Hippocampal formation (tissue), 2 donors: ENCODE measurements at regions not wholly inside any gene's neighbourhood (a gene's known extent, or its start where the extent isn't known, plus 50 kb on each side); places are given as distances from the start of the nearest gene placed in this dataset.
A peak's percentile ranks its signal among the peaks of the same experiment; 100 is the strongest.
"Not testable (repeated sequence)": the region's sequence is repeated elsewhere in the genome, so short reads cannot be mapped to it uniquely, and the experiment has no call there.

Experiments used
- DNase-seq, 2 donors: peaks; one replicate each; lab custom pipeline; 2025; lab: John Stamatoyannopoulos, UW

- not testable (repeated sequence) for DNase-seq
These were observed 136.6 kb upstream of the PROKR2 start for GRCh38 chr20:5453316-5453715.

DNA sequence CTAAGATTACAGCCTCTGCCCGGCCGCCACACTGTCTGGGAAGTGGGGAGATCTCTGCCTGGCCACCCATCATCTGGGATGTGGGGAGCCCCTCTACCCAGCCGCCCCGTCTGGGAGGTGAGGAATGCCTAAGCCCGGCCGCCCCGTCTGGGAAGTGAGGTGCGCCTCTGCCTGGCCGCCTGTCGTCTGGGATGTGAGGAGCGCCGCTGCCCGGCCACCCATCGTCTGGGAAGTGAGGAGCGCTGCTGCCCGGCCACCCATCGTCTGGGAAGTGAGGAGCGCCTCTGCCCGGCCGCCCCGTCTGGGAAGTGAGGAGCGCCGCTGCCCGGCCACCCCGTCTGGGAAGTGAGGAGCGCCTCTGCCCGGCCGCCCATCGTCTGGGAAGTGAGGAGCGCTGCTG, 135.9 kb upstream of the PROKR2 start:
- not testable (repeated sequence) for DNase-seq

- DNase-seq, result not testable (repeated sequence)
These were observed 135.5 kb upstream of the PROKR2 start for GRCh38 chr20:5452286-5452685.

GRCh38 chr20:5451643-5452210, 135.0 kb upstream of the PROKR2 start:
- DNase-seq, result no peak

- peak in 1 of 2 donors; percentile 25 for DNase-seq
These were observed 131.8 kb upstream of the PROKR2 start for GRCh38 chr20:5448449-5449118.

DNA sequence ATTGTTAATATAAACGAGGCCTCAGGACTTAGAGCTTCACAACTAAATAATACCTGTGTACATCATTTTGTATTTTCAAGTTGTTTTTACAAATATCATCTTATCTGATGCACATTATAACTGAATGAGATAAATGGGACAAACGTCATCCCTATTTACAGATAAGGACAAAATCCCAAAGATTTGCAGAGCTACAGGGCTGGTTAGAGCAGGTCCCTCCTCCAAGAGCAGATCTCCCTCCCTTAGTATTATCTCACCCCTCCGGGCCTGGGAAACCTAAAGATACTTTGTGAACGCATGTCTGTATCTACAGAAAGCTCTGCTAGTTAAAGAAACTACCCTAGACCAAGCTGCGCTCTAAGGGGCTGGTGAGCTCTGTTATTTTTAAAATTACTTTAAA, 130.4 kb upstream of the PROKR2 start:
- DNase-seq, result no peak

GRCh38 chr20:5445611-5446010, 128.9 kb upstream of the PROKR2 start:
- no peak for DNase-seq

- no peak for DNase-seq
These were observed 125.3 kb upstream of the PROKR2 start for GRCh38 chr20:5442101-5442500.

DNA sequence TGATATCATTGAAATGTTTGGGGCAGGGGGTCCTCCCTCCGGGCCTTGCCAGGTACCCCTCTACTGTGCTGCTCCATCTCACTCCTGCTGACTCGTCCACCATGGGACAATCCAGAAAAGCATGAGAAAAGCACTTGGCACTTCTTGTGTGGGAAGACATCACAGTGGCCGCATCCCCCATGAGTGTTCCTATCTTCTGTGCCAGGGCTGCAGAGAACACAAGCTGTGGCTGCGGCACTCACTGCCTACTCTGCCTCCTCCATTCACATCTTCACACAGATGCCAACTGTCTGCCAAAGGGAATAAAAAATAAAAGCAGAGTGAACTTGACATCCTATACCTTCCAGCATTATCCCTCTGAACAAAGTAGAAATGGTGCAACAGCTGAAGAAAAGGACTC, 117.4 kb upstream of the PROKR2 start:
- DNase-seq, result no peak

DNA sequence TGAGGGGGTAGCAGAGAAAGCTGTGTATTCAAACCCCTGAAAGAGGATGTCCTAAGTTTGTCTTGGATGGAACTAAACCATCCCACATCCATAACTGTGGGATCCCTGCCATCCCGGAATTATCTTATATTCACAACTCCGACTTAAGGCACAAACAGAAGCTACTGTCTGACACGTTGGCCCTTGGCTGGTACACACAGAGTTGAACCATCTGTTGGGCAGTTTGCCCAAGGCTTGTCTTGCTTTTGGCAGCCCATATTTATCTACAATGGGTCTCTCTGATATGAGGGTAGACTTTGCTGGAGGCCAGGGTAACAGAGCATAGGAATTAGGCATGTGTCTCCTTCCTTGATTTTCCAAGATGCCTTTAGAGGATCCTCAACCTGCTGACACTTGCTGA, 116.6 kb upstream of the PROKR2 start:
- DNase-seq, result no peak

DNA sequence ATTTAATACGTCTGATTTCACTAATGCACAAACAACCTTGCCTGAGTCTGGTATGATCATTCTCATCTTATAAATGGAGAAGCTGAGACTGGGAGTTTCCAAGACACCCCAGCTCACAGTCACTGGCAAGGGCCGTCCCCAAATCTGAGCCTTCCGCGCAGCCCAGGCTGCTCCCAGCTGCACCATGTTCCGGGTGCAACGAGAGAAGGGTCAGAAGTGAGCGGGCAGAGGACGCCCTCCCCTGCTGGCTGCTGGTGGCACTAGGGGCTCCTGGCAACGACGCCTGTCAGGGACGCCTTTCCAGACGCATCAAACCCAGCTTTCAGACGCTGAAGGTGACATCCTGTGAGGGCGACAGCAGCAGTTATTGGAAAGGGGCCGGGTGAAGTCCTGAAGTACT, 115.3 kb upstream of the PROKR2 start:
- DNase-seq, result no peak

DNA sequence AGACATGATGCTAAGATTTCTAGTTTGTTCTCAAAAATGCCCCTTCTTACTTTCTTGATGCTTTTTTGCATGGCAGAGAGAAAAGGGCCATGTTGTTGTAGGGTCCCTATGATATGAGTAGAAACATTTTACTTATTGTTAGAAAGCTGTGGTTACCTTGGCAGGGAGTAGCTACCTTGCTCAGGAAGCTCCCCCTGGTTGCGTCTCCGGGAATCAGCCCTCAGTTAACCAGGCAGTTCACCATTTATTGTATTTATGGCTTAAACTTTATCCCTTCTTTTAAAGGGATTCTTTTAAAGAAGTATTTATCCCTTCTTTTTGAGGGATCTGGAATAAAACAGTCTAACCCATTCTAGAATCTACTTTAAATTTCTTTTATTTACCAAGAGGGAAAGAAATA, 113.9 kb upstream of the PROKR2 start:
- no peak for DNase-seq

DNA sequence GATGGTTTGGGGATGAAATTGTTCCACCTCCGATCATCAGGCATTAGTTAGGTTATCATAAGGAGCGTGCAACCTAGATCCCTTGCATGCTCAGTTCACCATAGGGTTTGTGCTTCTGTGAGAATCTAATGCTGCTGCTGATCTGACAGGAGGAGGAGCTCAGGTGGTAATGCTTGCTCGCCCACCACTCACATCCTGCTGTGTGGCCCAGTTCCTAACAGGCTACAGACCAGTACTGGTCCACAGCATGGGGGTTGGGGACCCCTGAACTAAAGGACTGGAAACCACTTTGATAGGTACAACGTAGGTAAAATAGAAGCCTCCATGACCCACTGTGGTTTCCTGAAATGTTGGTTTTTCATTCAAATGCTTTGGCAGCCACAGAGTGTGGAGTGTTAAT, 109.3 kb upstream of the PROKR2 start:
- no peak for DNase-seq

GRCh38 chr20:5416086-5416485, 99.3 kb upstream of the PROKR2 start:
- DNase-seq, result no peak

- DNase-seq, result no peak
These were observed 96.6 kb upstream of the PROKR2 start for GRCh38 chr20:5413394-5413793.

GRCh38 chr20:5410470-5410869, 93.7 kb upstream of the PROKR2 start:
- DNase-seq, result no peak

GRCh38 chr20:5402903-5403531, 86.3 kb upstream of the PROKR2 start:
- no peak for DNase-seq

DNA sequence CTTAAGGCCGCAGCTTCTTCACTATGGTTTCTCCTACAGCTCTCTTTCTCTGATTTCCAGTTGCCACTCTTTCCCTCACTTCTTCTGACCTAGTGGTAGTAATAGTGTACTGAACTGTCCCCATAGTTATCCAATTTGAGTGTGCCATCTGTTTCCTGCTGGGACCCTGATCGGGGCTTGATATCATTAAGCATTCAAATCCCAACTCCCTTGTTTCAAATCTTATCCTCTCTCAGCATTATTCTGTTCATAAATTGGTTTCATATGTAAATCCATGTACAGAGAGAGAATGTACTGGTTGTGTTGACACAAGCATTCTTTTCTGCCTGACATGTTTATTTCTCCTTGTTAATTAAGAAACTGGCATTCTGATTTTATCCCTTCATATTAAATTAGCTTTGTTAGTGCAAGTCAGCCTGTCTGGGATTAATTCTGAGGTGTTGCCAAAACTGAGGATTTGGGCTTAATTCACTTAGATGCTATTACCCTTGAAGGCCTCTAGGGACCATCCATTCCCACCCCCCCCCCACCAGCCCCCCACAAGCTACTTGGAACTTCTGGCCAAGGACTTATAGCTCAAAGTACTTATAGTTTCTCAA, 84.6 kb upstream of the PROKR2 start:
- DNase-seq, result no peak

DNA sequence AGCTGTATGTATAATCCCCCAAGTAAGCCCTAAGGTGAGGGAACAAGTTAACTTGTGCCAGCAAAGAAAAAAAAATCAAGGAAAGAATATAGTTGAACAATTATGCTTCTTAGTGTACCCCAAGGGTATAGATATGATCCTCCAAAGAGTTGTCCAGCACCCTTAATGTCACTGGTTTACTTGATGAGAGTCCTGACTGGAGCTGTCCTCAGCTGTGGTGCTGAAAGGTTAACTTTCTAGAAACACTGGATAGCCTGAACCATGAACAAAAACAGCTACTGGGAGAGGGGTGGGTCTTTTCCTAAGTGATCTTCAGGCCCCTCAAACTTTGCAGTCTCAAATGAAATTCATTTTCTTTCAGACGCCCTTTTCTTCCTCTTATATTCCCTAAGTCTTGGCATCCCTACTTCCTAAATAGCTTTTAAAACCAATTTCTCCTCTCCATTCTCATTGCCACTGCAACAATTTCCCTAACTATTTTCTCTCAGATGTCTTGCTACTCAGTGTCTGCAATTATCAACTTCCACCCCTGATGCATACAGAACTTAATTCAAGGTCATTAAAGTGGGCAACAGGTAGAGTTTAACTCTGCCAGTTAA, 83.5 kb upstream of the PROKR2 start:
- DNase-seq, result no peak

GRCh38 chr20:5397393-5397792, 80.6 kb upstream of the PROKR2 start:
- DNase-seq, result no peak

GRCh38 chr20:5395932-5396727, 79.4 kb upstream of the PROKR2 start:
- DNase-seq, result no peak
